ENCODE measurements at regions not wholly inside any gene's neighbourhood (a gene's known extent, or its start where the extent isn't known, plus 50 kb on each side); places are given as distances from the start of the nearest gene placed in this dataset.

GRCh38 chr1:51025374-51025773 lies 55.3 kb downstream of the CDKN2C start:
- ChIA-PET POLR2A (no interaction called here), CTCF (no interaction called here)
- H3K9me3 ChIP-seq: no peaks in the 10 kb centered on the region
- ATAC-seq (replicated peaks in 1 of 4) (no peak), DNase-seq (no peak)
- no peak overlapping the region for H3K27ac Mint-ChIP-seq
- H3K4me1 ChIP-seq (ENCODE audit: control insufficient read depth in 1 of 2, extremely low read depth in 1 of 2, insufficient read depth in 2 of 2, low read length in 2 of 2): no peaks in the 10 kb centered on the region
- peaks cover 0 to 5% (median 3%) of the 10 kb centered on the region in 3 donors for H3K9me3 Mint-ChIP-seq
- H3K4me3 ChIP-seq (ENCODE audit: control insufficient read depth in 1 of 2, extremely low read depth in 1 of 2, low read length in 1 of 2): no peak overlapping the region
- H3K4me1 Mint-ChIP-seq: no peaks in the 10 kb centered on the region
- H3K36me3 ChIP-seq (ENCODE audit: control insufficient read depth in 2 of 2, extremely low read depth in 1 of 2, insufficient read depth in 1 of 2, low read length in 1 of 2): no peaks in the 10 kb centered on the region
- no peak overlapping the region for H3K27ac ChIP-seq (ENCODE audit: low read length)
- peaks cover 0 to 10% of the 10 kb centered on the region in 2 experiments for H3K27me3 ChIP-seq (replicated peaks in 1 of 2; ENCODE audit: control insufficient read depth in 2 of 2, extremely low read depth in 1 of 2, insufficient read depth in 2 of 2, low read length in 1 of 2)
- H3K36me3 Mint-ChIP-seq: no peaks in the 10 kb centered on the region
- H3K27me3 Mint-ChIP-seq: peaks cover 7 to 10% of the 10 kb centered on the region in 2 donors
- no peak overlapping the region for H3K4me3 Mint-ChIP-seq
- WGBS (ENCODE audit: insufficient coverage): no CpG with 5 or more reads among the region's 2 CpGs

GRCh38 chr1:51032936-51033335 lies 62.9 kb downstream of the CDKN2C start:
- Mint-ChIP-seq H3K9me3 (no peaks in the 10 kb centered on the region), H3K27ac (no peak overlapping the region), H3K27me3 (peaks cover 4% of the 10 kb centered on the region in 2 donors), H3K4me1 (no peaks in the 10 kb centered on the region), H3K4me3 (no peak overlapping the region), H3K36me3 (no peaks in the 10 kb centered on the region)
- H3K27ac ChIP-seq (ENCODE audit: low read length): no peak overlapping the region
- ChIA-PET POLR2A (no interaction called here), CTCF (no interaction called here)
- DNase-seq: no peak
- H3K9me3 ChIP-seq: no peaks in the 10 kb centered on the region
- no peaks in the 10 kb centered on the region for H3K4me1 ChIP-seq (ENCODE audit: control insufficient read depth in 1 of 2, extremely low read depth in 1 of 2, insufficient read depth in 2 of 2, low read length in 2 of 2)
- H3K4me3 ChIP-seq (ENCODE audit: control insufficient read depth in 1 of 2, extremely low read depth in 1 of 2, low read length in 1 of 2): no peak overlapping the region
- H3K27me3 ChIP-seq (replicated peaks in 1 of 2; ENCODE audit: control insufficient read depth in 2 of 2, extremely low read depth in 1 of 2, insufficient read depth in 2 of 2, low read length in 1 of 2): peaks cover 0 to 11% of the 10 kb centered on the region in 2 experiments
- no peaks in the 10 kb centered on the region for H3K36me3 ChIP-seq (ENCODE audit: control insufficient read depth in 2 of 2, extremely low read depth in 1 of 2, insufficient read depth in 1 of 2, low read length in 1 of 2)
- no CpG with 5 or more reads among the region's 8 CpGs for WGBS (ENCODE audit: insufficient coverage)
- no peak for ATAC-seq (replicated peaks in 1 of 4)

DNA sequence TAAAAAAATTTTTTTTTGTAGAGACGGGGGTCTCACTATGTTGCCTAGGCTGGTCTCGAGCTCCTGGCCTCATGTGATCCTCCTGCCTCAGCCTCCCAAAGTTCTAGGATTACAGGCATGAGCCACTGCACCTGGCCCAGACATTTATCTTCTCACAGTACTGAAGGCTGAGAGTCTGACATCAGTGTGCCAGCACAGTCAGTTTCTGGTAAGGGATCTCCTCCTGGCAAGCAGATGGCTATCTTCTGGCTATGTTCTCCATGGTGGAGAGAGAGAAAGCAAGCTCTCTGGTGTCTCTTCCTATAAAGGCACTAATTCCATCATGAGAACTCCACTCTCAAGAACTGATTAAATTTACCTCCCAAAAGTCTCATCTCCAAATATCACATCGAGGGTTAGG lies 57.8 kb upstream of the C1orf185 start:
- Mint-ChIP-seq H3K4me1 (no peaks in the 10 kb centered on the region), H3K4me3 (no peak overlapping the region), H3K27ac (no peak overlapping the region), H3K36me3 (no peaks in the 10 kb centered on the region), H3K9me3 (peaks cover 2 to 8% (median 3%) of the 10 kb centered on the region in 3 donors), H3K27me3 (peaks cover 8 to 10% of the 10 kb centered on the region in 2 donors)
- ATAC-seq (replicated peaks in 1 of 4) (no peak), DNase-seq (no peak)
- Histone ChIP-seq H3K27me3 (replicated peaks in 1 of 2; ENCODE audit: control insufficient read depth in 2 of 2, extremely low read depth in 1 of 2, insufficient read depth in 2 of 2, low read length in 1 of 2) (peaks cover 2 to 14% of the 10 kb centered on the region in 2 experiments), H3K27ac (ENCODE audit: low read length) (no peak overlapping the region), H3K4me1 (ENCODE audit: control insufficient read depth in 1 of 2, extremely low read depth in 1 of 2, insufficient read depth in 2 of 2, low read length in 2 of 2) (no peaks in the 10 kb centered on the region), H3K9me3 (no peaks in the 10 kb centered on the region), H3K36me3 (ENCODE audit: control insufficient read depth in 2 of 2, extremely low read depth in 1 of 2, insufficient read depth in 1 of 2, low read length in 1 of 2) (no peaks in the 10 kb centered on the region), H3K4me3 (ENCODE audit: control insufficient read depth in 1 of 2, extremely low read depth in 1 of 2, low read length in 1 of 2) (no peak overlapping the region)
- CTCF ChIA-PET: no interaction called here
- WGBS (ENCODE audit: insufficient coverage): 79% methylated on average over 2 of the region's 3 CpGs
- POLR2A ChIA-PET: no interaction called here

DNA sequence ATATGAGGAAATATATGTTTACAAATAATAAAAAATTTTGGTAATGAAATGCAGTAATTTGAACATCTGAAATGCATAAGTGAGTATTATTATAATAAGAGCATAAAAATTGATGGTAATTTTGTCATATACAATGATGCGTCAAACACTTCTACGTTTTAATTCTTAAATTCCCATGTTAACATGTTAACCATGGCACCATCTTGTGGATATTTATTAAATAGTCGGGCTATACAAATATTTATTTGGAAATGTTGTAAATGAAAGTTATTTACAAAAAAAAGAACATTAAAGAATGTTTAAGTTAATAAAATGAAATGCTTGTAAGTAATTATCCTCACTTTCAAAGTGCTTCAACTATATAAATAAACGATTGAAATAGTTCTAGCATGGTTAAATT lies 57.2 kb upstream of the C1orf185 start:
- H3K4me3 ChIP-seq (ENCODE audit: control insufficient read depth in 1 of 2, extremely low read depth in 1 of 2, low read length in 1 of 2): no peak overlapping the region
- POLR2A ChIA-PET: no interaction called here
- no peak for ATAC-seq (replicated peaks in 1 of 4)
- no peaks in the 10 kb centered on the region for H3K4me1 ChIP-seq (ENCODE audit: control insufficient read depth in 1 of 2, extremely low read depth in 1 of 2, insufficient read depth in 2 of 2, low read length in 2 of 2)
- Mint-ChIP-seq H3K9me3 (peaks cover 0 to 3% (median 0%) of the 10 kb centered on the region in 3 donors), H3K36me3 (no peaks in the 10 kb centered on the region), H3K27ac (no peak overlapping the region), H3K27me3 (peaks cover 6 to 8% of the 10 kb centered on the region in 2 donors), H3K4me3 (no peak overlapping the region), H3K4me1 (no peaks in the 10 kb centered on the region)
- CTCF ChIA-PET: no interaction called here
- peaks cover 2 to 14% of the 10 kb centered on the region in 2 experiments for H3K27me3 ChIP-seq (replicated peaks in 1 of 2; ENCODE audit: control insufficient read depth in 2 of 2, extremely low read depth in 1 of 2, insufficient read depth in 2 of 2, low read length in 1 of 2)
- no CpG with 5 or more reads among the region's 4 CpGs for WGBS (ENCODE audit: insufficient coverage)
- no peaks in the 10 kb centered on the region for H3K36me3 ChIP-seq (ENCODE audit: control insufficient read depth in 2 of 2, extremely low read depth in 1 of 2, insufficient read depth in 1 of 2, low read length in 1 of 2)
- DNase-seq: peak in 1 of 35 experiments; percentile 21
- H3K27ac ChIP-seq (ENCODE audit: low read length): no peak overlapping the region
- no peaks in the 10 kb centered on the region for H3K9me3 ChIP-seq

DNA sequence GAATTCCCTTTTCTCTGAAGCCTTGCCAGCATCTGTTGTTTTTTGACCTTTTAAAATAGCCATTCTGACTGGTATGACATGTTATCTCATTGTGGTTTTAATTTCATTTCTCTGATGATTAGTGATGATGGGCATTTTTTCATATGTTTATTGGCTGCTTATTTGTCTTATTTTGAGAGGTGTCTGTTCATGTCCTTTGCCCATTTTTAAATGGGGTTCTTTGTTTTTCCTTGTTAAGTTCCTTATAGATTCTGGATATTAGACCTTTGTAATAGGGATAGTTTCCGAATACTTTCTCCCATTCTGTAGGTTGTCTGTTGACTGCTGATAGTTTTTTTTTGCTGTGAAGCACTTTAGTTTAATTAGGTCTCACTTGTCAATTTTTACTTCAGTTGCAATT lies 54.0 kb upstream of the C1orf185 start:
- Mint-ChIP-seq H3K4me1 (no peaks in the 10 kb centered on the region), H3K4me3 (no peak overlapping the region), H3K36me3 (no peaks in the 10 kb centered on the region), H3K27me3 (peaks cover 12 to 14% of the 10 kb centered on the region in 2 donors), H3K27ac (no peak overlapping the region), H3K9me3 (no peaks in the 10 kb centered on the region)
- CTCF ChIA-PET: no interaction called here
- Histone ChIP-seq H3K27ac (ENCODE audit: low read length) (no peak overlapping the region), H3K4me3 (ENCODE audit: control insufficient read depth in 1 of 2, extremely low read depth in 1 of 2, low read length in 1 of 2) (no peak overlapping the region), H3K27me3 (replicated peaks in 1 of 2; ENCODE audit: control insufficient read depth in 2 of 2, extremely low read depth in 1 of 2, insufficient read depth in 2 of 2, low read length in 1 of 2) (peaks cover 2 to 12% of the 10 kb centered on the region in 2 experiments), H3K4me1 (ENCODE audit: control insufficient read depth in 1 of 2, extremely low read depth in 1 of 2, insufficient read depth in 2 of 2, low read length in 2 of 2) (no peaks in the 10 kb centered on the region), H3K9me3 (no peaks in the 10 kb centered on the region), H3K36me3 (ENCODE audit: control insufficient read depth in 2 of 2, extremely low read depth in 1 of 2, insufficient read depth in 1 of 2, low read length in 1 of 2) (no peaks in the 10 kb centered on the region)
- WGBS (ENCODE audit: insufficient coverage): no CpG with 5 or more reads among the region's 1 CpG
- ATAC-seq (replicated peaks in 1 of 4): no peak
- POLR2A ChIA-PET: no interaction called here
- DNase-seq: no peak

GRCh38 chr1:51048670-51049069 lies 53.4 kb upstream of the C1orf185 start:
- Mint-ChIP-seq H3K4me1 (no peaks in the 10 kb centered on the region), H3K36me3 (no peaks in the 10 kb centered on the region), H3K27me3 (peaks cover 12 to 14% of the 10 kb centered on the region in 2 donors), H3K27ac (no peak overlapping the region), H3K4me3 (no peak overlapping the region), H3K9me3 (no peaks in the 10 kb centered on the region)
- no CpG with 5 or more reads among the region's 2 CpGs for WGBS (ENCODE audit: insufficient coverage)
- H3K36me3 ChIP-seq (ENCODE audit: control insufficient read depth in 2 of 2, extremely low read depth in 1 of 2, insufficient read depth in 1 of 2, low read length in 1 of 2): no peaks in the 10 kb centered on the region
- H3K27ac ChIP-seq (ENCODE audit: low read length): no peak overlapping the region
- ChIA-PET CTCF (no interaction called here), POLR2A (no interaction called here)
- H3K4me3 ChIP-seq (ENCODE audit: control insufficient read depth in 1 of 2, extremely low read depth in 1 of 2, low read length in 1 of 2): no peak overlapping the region
- H3K27me3 ChIP-seq (replicated peaks in 1 of 2; ENCODE audit: control insufficient read depth in 2 of 2, extremely low read depth in 1 of 2, insufficient read depth in 2 of 2, low read length in 1 of 2): peaks cover 2 to 12% of the 10 kb centered on the region in 2 experiments
- no peak for DNase-seq
- no peak for ATAC-seq (replicated peaks in 1 of 4)
- H3K9me3 ChIP-seq: no peaks in the 10 kb centered on the region
- H3K4me1 ChIP-seq (ENCODE audit: control insufficient read depth in 1 of 2, extremely low read depth in 1 of 2, insufficient read depth in 2 of 2, low read length in 2 of 2): no peaks in the 10 kb centered on the region
